Endothelial cell (in vitro differentiated cells): ENCODE measurements at regions not wholly inside any gene's neighbourhood (a gene's known extent, or its start where the extent isn't known, plus 50 kb on each side); places are given as distances from the start of the nearest gene placed in this dataset.

Experiments
- DNase-seq: peaks from one replicate; pipeline ENCODE4 v3.0.0; 2021; ENCODE audit warnings: low spot score
- H3K27ac Mint-ChIP-seq: one replicate; pipeline ENCODE4 v1.8.0; 2021; ENCODE audit warnings: mixed read lengths, inconsistent platforms; ENCODE audit not compliant: unreplicated experiment
- H3K27me3 Mint-ChIP-seq: one replicate; pipeline ENCODE4 v1.8.0; 2021; ENCODE audit warnings: mild to moderate bottlenecking, moderate library complexity, mixed read lengths, inconsistent platforms; ENCODE audit not compliant: unreplicated experiment
- H3K36me3 Mint-ChIP-seq: one replicate; pipeline ENCODE4 v1.8.0; 2021; ENCODE audit warnings: mild to moderate bottlenecking, low read depth, mixed read lengths, inconsistent platforms; ENCODE audit not compliant: unreplicated experiment
- H3K4me1 Mint-ChIP-seq: one replicate; pipeline ENCODE4 v1.8.0; 2021; ENCODE audit warnings: mild to moderate bottlenecking, mixed read lengths, inconsistent platforms; ENCODE audit not compliant: unreplicated experiment
- H3K4me3 Mint-ChIP-seq: one replicate; pipeline ENCODE4 v1.8.0; 2021; ENCODE audit warnings: mild to moderate bottlenecking, mixed read lengths, inconsistent platforms; ENCODE audit not compliant: unreplicated experiment
- H3K9me3 Mint-ChIP-seq: one replicate; pipeline ENCODE4 v1.8.0; 2021; ENCODE audit warnings: mixed read lengths, inconsistent platforms; ENCODE audit not compliant: unreplicated experiment
- TF ChIP-seq, protein P1 (sequence below): fragments of 200-600 bp; sonication (generic); IDR thresholded peaks from one replicate; pipeline ENCODE4 v1.5.0; 2021; ENCODE audit warnings: antibody characterized with exemption; ENCODE audit not compliant: unreplicated experiment

DNA sequence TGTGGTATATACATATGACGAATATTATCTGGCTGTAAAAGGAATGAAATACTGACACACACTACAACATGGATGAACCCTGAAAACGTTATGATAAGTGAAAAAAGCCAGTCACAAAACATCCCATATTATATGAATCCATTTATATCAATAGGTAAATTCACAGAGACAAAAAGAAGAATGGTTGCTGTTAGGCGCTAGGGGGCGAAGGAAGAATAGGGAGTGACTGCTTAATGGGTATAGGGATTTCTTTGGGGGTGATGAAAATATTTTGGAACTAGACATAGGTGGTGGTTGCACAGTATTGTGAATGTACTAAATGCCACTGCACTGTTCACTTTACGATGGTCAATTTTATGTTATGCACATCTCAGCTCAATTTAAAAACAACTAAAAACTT is 96.4 kb upstream of the EGFL6 start:
- DNase-seq, result no peak
- TF ChIP-seq, protein P1, sequence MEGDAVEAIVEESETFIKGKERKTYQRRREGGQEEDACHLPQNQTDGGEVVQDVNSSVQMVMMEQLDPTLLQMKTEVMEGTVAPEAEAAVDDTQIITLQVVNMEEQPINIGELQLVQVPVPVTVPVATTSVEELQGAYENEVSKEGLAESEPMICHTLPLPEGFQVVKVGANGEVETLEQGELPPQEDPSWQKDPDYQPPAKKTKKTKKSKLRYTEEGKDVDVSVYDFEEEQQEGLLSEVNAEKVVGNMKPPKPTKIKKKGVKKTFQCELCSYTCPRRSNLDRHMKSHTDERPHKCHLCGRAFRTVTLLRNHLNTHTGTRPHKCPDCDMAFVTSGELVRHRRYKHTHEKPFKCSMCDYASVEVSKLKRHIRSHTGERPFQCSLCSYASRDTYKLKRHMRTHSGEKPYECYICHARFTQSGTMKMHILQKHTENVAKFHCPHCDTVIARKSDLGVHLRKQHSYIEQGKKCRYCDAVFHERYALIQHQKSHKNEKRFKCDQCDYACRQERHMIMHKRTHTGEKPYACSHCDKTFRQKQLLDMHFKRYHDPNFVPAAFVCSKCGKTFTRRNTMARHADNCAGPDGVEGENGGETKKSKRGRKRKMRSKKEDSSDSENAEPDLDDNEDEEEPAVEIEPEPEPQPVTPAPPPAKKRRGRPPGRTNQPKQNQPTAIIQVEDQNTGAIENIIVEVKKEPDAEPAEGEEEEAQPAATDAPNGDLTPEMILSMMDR, result no peak
- Mint-ChIP-seq H3K27ac (no peak overlapping the region), H3K9me3 (no peaks in the 10 kb centered on the region), H3K27me3 (peaks cover 2% of the 10 kb centered on the region), H3K36me3 (no peaks in the 10 kb centered on the region), H3K4me3 (no peak overlapping the region), H3K4me1 (peaks cover 6% of the 10 kb centered on the region)

DNA sequence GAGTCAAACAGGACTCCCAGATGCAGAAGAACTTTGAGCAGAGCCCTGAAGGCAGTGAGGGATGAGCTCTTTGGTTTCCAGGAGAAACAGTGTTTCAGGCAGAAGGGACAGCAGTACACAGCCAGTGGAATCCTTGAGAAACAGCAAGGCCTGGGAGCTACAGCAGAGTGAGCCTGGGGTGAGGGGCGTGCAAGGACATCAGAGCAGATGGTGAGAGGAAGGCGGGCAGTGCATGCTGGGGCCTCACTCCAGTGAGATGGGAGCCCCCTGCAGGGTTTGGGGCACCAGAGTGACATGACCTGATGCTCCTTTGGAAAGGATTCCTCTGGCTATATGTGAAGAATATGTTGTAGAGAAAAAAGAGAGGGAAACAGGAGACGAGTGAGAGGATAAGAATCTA is 98.1 kb upstream of the EGFL6 start:
- Mint-ChIP-seq H3K4me3 (no peak overlapping the region), H3K27me3 (peaks cover 2% of the 10 kb centered on the region), H3K4me1 (peaks cover 6% of the 10 kb centered on the region), H3K9me3 (no peaks in the 10 kb centered on the region), H3K36me3 (no peaks in the 10 kb centered on the region), H3K27ac (no peak overlapping the region)
- DNase-seq, result no peak
- TF ChIP-seq, protein P1, result no peak

DNA sequence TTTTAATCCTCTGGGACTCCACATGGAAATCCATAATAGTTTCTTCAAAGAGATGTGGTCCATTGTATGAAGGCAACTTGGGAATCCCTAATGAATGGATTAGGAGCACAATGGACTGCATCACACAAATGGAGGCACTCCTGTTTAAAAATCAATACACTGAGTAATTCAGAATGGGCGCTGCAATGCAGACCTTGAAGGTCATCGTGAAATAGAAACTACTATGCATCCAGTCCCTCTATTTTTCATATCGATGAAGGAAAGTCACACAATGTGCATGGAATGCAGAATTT is 98.8 kb upstream of the EGFL6 start:
- Mint-ChIP-seq H3K36me3 (no peaks in the 10 kb centered on the region), H3K27me3 (peaks cover 2% of the 10 kb centered on the region), H3K4me3 (no peak overlapping the region), H3K27ac (no peak overlapping the region), H3K4me1 (peaks cover 6% of the 10 kb centered on the region), H3K9me3 (no peaks in the 10 kb centered on the region)
- no peak for DNase-seq
- TF ChIP-seq, protein P1, result no peak

DNA sequence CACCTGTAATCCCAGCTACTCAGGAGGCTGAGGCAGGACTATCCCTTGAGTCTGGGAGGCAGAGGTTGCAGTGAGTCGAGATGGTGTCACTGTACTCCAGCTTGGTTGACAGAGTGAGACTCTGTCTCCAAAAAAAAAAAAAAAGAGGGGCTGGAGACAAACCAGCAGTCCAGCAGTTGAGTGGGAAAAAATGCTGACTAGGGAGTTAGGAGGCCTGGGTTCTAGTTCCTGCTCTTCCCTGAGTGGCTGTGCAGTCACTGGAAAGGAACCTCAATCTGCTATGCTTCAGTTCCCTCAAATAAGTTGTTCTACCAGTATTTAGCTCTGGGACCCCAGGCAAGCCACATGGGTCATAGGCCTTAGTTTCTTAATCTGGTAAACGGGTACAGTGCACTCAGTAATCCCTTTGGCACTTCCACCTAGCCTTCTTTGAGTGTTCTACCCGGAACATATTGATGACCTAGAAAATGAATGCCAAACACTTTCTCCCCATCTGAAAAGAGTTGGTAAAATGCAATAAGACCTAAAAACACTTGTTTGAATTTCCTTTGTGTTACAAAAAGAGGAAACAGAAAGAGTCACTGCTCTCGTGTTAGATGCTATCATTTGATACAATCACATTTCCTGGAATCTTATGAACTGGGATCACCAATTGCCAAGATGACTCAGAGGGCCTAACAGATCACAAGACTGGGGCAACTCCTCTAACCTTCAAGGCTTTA is 99.3 kb upstream of the EGFL6 start:
- Mint-ChIP-seq H3K27me3 (peaks cover 2% of the 10 kb centered on the region), H3K4me1 (peaks cover 6% of the 10 kb centered on the region), H3K9me3 (no peaks in the 10 kb centered on the region), H3K27ac (no peak overlapping the region), H3K36me3 (no peaks in the 10 kb centered on the region), H3K4me3 (no peak overlapping the region)
- TF ChIP-seq, protein P1, result no peak
- DNase-seq, result no peak

DNA sequence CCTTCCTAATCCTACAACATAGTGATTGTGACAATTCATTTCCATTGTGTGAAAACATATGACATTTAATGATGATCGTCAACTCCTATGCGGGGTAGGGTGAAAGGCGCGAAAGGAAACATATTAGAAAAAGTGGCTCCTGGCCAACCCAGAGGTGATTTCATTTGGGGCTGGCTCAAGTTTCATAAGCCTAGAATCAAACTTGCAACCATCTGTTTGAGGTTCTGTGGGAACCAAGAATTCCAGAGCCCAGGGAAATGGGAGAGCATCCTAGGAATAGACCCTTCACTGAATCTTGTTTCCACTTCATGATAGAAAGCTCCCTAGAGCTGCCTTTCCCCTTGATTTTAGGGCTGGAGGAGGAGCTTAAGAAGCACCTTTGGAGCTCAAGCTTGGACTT is 101.3 kb upstream of the EGFL6 start:
- DNase-seq, result no peak
- Mint-ChIP-seq H3K36me3 (no peaks in the 10 kb centered on the region), H3K4me3 (no peak overlapping the region), H3K27ac (no peak overlapping the region), H3K9me3 (no peaks in the 10 kb centered on the region), H3K27me3 (peaks cover 2% of the 10 kb centered on the region), H3K4me1 (peaks cover 3% of the 10 kb centered on the region)
- TF ChIP-seq, protein P1, result no peak
